ENCODE measurements at regions not wholly inside any gene's neighbourhood (a gene's known extent, or its start where the extent isn't known, plus 50 kb on each side); places are given as distances from the start of the nearest gene placed in this dataset.

DNA sequence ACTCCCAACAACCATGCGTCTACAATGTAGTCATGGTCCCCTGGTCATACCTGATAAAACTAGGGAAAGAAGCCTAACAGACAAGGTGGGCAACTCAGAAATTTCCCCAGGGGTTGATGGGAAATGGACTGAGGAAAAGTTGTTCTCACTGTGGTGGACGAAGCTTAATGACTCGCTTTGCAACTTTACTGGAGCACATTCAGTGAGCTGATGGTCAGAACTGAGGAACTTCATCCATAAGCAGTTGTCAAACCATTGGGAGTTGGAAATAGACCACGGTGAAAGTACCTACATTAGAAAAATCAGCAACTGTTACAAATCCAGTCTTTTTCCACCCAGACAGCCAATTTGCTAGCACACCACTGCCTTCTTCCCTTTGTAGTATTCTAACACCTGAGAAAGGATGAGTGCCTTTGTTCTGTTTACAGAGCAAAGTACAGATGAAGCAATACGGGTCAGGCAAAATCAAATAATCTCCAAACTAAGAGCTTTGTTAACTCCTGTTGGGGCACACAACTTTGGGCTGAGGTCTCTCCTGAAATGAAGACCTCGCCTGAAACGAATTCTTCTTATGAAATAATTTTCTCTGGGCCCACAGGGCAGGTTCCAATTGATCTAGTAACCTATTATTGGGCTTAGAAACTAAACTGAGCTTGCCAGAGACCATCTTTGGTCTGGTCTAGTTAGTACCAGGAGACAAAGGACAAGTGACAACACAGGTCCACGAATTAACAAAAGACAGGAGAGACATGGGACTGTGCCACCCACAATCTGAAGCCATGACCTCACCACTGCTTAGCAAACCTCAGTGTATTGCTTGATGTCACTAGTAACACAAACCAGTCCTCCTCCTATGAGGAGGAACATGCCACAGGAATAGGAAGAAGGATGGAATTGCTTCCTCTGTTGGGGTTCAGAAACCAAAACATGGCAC lies 58.9 kb upstream of the NFKB1 start:
- CTCF ChIA-PET = interaction anchor here (1.6 to 2.2 kb wide), 3 partner anchors 12 to 566 kb away, joined by 3 to 8 read pairs (median 4); no protein-coding TSS in a partner anchor
- Histone ChIP-seq H3K27me3 (ENCODE audit: insufficient read depth) (no peaks in the 10 kb centered on the region), H3K79me2 (ENCODE audit: insufficient read depth) (no peaks in the 10 kb centered on the region), H3K9me2 (no peaks in the 10 kb centered on the region), H3K36me3 (replicated peaks in 1 of 2; ENCODE audit: control insufficient read depth in 1 of 2, insufficient read depth in 2 of 2, low read length in 1 of 2) (no peaks in the 10 kb centered on the region), H2AFZ (ENCODE audit: low read depth) (no peak overlapping the region), H3K9ac (no peak overlapping the region), H3K4me3 (ENCODE audit: low read depth in 2 of 2, low read length in 1 of 2) (no peak overlapping the region), H3F3A (replicated peaks; ENCODE audit: insufficient read depth) (peaks cover 12% of the 10 kb centered on the region), H4K20me1 (ENCODE audit: insufficient read depth) (no peaks in the 10 kb centered on the region), H3K27ac (ENCODE audit: low read depth in 2 of 2, low read length in 1 of 2) (no peak overlapping the region), H3K4me1 (ENCODE audit: control insufficient read depth in 1 of 2, insufficient read depth in 2 of 2, low read depth in 1 of 2, low read length in 1 of 2) (peaks cover 7 to 19% of the 10 kb centered on the region in 2 experiments; a peak in 3 of 4 replicates), H3K9me3 (no peaks in the 10 kb centered on the region), H3K4me2 (no peak overlapping the region)
- DNase-seq = no peak
- POLR2A ChIA-PET = interaction anchor here (0.8 kb wide), 1 partner anchor 385 kb away, joined by 3 read pairs; the partner anchor contains the start of gene UBE2D3
- WGBS (ENCODE audit: low lambda C conversion rate) = 84% methylated on average over 8 of the region's 8 CpGs
- TF ChIP-seq FOSL2 (IDR thresholded peaks at IDR 0.05; ENCODE audit: borderline replicate concordance, low read depth) (no peak), EP300 (IDR thresholded peaks at IDR 0.05; ENCODE audit: borderline replicate concordance in 1 of 2, low read depth in 1 of 2, low read length in 1 of 2) (no peak), ELF1 (IDR thresholded peaks at IDR 0.05) (no peak), FOXJ3 (CRISPR knock-in tag; IDR thresholded peaks at IDR 0.05) (no peak), SIN3A (IDR thresholded peaks at IDR 0.05; ENCODE audit: borderline replicate concordance, low read depth, low read length) (no peak), FOXM1 (IDR thresholded peaks at IDR 0.05; ENCODE audit: low read depth) (no peak), TAF1 (IDR thresholded peaks at IDR 0.05; ENCODE audit: borderline replicate concordance, low read depth, low read length) (no peak)
- TF ChIP-seq, protein P1, sequence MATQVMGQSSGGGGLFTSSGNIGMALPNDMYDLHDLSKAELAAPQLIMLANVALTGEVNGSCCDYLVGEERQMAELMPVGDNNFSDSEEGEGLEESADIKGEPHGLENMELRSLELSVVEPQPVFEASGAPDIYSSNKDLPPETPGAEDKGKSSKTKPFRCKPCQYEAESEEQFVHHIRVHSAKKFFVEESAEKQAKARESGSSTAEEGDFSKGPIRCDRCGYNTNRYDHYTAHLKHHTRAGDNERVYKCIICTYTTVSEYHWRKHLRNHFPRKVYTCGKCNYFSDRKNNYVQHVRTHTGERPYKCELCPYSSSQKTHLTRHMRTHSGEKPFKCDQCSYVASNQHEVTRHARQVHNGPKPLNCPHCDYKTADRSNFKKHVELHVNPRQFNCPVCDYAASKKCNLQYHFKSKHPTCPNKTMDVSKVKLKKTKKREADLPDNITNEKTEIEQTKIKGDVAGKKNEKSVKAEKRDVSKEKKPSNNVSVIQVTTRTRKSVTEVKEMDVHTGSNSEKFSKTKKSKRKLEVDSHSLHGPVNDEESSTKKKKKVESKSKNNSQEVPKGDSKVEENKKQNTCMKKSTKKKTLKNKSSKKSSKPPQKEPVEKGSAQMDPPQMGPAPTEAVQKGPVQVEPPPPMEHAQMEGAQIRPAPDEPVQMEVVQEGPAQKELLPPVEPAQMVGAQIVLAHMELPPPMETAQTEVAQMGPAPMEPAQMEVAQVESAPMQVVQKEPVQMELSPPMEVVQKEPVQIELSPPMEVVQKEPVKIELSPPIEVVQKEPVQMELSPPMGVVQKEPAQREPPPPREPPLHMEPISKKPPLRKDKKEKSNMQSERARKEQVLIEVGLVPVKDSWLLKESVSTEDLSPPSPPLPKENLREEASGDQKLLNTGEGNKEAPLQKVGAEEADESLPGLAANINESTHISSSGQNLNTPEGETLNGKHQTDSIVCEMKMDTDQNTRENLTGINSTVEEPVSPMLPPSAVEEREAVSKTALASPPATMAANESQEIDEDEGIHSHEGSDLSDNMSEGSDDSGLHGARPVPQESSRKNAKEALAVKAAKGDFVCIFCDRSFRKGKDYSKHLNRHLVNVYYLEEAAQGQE (IDR thresholded peaks at IDR 0.05; ENCODE audit: low read depth, low read length) = no peak

DNA sequence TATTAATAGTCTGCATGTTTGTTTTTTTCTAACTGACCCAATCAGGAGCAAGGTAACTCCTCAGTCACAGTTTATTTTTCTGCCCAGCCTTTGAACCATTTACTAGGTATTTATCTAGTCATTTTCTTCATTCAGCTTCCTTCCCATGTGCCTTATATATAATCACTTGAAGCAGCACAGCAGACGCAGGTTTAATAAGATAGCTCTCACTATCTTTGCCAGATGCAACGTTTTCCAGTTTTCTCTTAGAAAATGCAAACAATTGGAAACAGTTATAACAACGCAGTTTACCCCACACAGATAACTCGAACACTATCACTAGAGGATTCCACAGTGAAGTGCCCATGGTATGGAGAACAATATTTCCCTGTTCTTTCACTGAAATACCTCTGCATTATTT lies 56.4 kb upstream of the NFKB1 start:
- Histone ChIP-seq H3K79me2 (ENCODE audit: insufficient read depth) (no peaks in the 10 kb centered on the region), H3K9ac (no peak overlapping the region), H3K9me2 (no peaks in the 10 kb centered on the region), H3K36me3 (replicated peaks in 1 of 2; ENCODE audit: control insufficient read depth in 1 of 2, insufficient read depth in 2 of 2, low read length in 1 of 2) (no peaks in the 10 kb centered on the region), H2AFZ (ENCODE audit: low read depth) (no peak overlapping the region), H3K9me3 (no peaks in the 10 kb centered on the region), H3K4me2 (no peak overlapping the region), H3K4me1 (ENCODE audit: control insufficient read depth in 1 of 2, insufficient read depth in 2 of 2, low read depth in 1 of 2, low read length in 1 of 2) (peaks cover 2 to 4% of the 10 kb centered on the region in 2 experiments; a peak in 3 of 4 replicates), H4K20me1 (ENCODE audit: insufficient read depth) (no peaks in the 10 kb centered on the region), H3K4me3 (ENCODE audit: low read depth in 2 of 2, low read length in 1 of 2) (no peak overlapping the region), H3K27me3 (ENCODE audit: insufficient read depth) (no peaks in the 10 kb centered on the region), H3F3A (replicated peaks; ENCODE audit: insufficient read depth) (peaks cover 3% of the 10 kb centered on the region), H3K27ac (ENCODE audit: low read depth in 2 of 2, low read length in 1 of 2) (no peak overlapping the region)
- DNase-seq = no peak
- WGBS (ENCODE audit: low lambda C conversion rate) = 68% methylated on average over 4 of the region's 4 CpGs
- CTCF ChIA-PET = interaction anchor here (1.1 to 1.6 kb wide), 4 partner anchors 13 to 647 kb away, joined by 3 to 4 read pairs (median 4); no protein-coding TSS in a partner anchor
- TF ChIP-seq POLR2AphosphoS5 (IDR thresholded peaks at IDR 0.05; ENCODE audit: low read depth, low read length) = no peak
- TF ChIP-seq NRF1 (IDR thresholded peaks at IDR 0.05; ENCODE audit: low read depth, low read length) = no peak
- POLR2A ChIA-PET = interaction anchor here (0.6 kb wide), 1 partner anchor 174 kb away, joined by 3 read pairs; no protein-coding TSS in a partner anchor

Data from SK-N-SH (cell line).